H9 (cell line): ENCODE measurements at regions not wholly inside any gene's neighbourhood (a gene's known extent, or its start where the extent isn't known, plus 50 kb on each side); places are given as distances from the start of the nearest gene placed in this dataset.
"Not testable (repeated sequence)": the region's sequence is repeated elsewhere in the genome, so short reads cannot be mapped to it uniquely, and the experiment has no call there.

Experiments used
- DNase-seq: peaks from one replicate; pipeline ENCODE4 v3.0.0-alpha.2; 2017
- H2AFZ ChIP-seq: one replicate; pipeline ENCODE4 v1.6.1; 2013; ENCODE audit warnings: mild to moderate bottlenecking, low read length, control low read depth, moderate library complexity
- H2AK5ac ChIP-seq: 2 replicates; pipeline ENCODE4 v1.6.1; 2013; ENCODE audit warnings: low read length, control low read depth, mixed read lengths; ENCODE audit not compliant: insufficient read length
- H2BK120ac ChIP-seq: one replicate; pipeline ENCODE4 v1.6.1; 2013; ENCODE audit warnings: low read depth, mild to moderate bottlenecking, low read length, control low read depth, inconsistent platforms; ENCODE audit not compliant: poor library complexity, severe bottlenecking
- H2BK12ac ChIP-seq: 2 replicates; pipeline ENCODE4 v1.6.1; 2013; ENCODE audit warnings: low read length, control low read depth, mixed read lengths, low read depth; ENCODE audit not compliant: insufficient read length
- H2BK15ac ChIP-seq: 2 replicates; pipeline ENCODE4 v1.6.1; 2013; ENCODE audit warnings: low read depth, low read length, control low read depth
- H2BK20ac ChIP-seq: one replicate; pipeline ENCODE4 v1.6.1; 2013; ENCODE audit warnings: low read depth, mild to moderate bottlenecking, low read length, control low read depth, inconsistent platforms; ENCODE audit not compliant: poor library complexity, severe bottlenecking
- H2BK5ac ChIP-seq: 2 replicates; pipeline ENCODE4 v1.6.1; 2013; ENCODE audit warnings: low read length, control low read depth, mixed read lengths; ENCODE audit not compliant: insufficient read length
- H3K14ac ChIP-seq: 2 replicates; pipeline ENCODE4 v1.6.1; 2013; ENCODE audit warnings: low read length, control low read depth; ENCODE audit not compliant: insufficient read depth
- H3K18ac ChIP-seq: 2 replicates; pipeline ENCODE4 v1.6.1; 2013; ENCODE audit warnings: low read depth, mild to moderate bottlenecking, mixed read lengths, low read length, control low read depth; ENCODE audit not compliant: insufficient read length
- H3K23ac ChIP-seq: 2 replicates; pipeline ENCODE4 v1.6.1; 2013; ENCODE audit warnings: low read length, control low read depth, mixed read lengths, low read depth; ENCODE audit not compliant: insufficient read length
- H3K23me2 ChIP-seq: 2 replicates; pipeline ENCODE4 v1.6.1; 2013; ENCODE audit warnings: low read depth, mild to moderate bottlenecking, mixed read lengths, low read length, control low read depth; ENCODE audit not compliant: insufficient read length, poor library complexity, severe bottlenecking
- H3K27ac ChIP-seq: 2 replicates; pipeline ENCODE4 v1.5.1; 2013; ENCODE audit warnings: low read length, control low read depth, mixed read lengths, low read depth; ENCODE audit not compliant: insufficient read length
- H3K27me3 ChIP-seq: 2 replicates; pipeline ENCODE4 v1.6.1; 2013; ENCODE audit warnings: low read length, control low read depth, inconsistent platforms; ENCODE audit not compliant: insufficient read depth
- H3K4ac ChIP-seq: 2 replicates; pipeline ENCODE4 v1.6.1; 2013; ENCODE audit warnings: low read depth, mild to moderate bottlenecking, control low read depth, inconsistent platforms, low read length, moderate library complexity
- H3K4me1 ChIP-seq: 2 replicates; pipeline ENCODE4 v1.6.1; 2013; ENCODE audit warnings: low read length, control low read depth, inconsistent platforms; ENCODE audit not compliant: insufficient read depth
- H3K4me2 ChIP-seq: 2 replicates; pipeline ENCODE4 v1.6.1; 2013; ENCODE audit warnings: low read length, control low read depth, mixed read lengths; ENCODE audit not compliant: insufficient read length, insufficient read depth
- H3K56ac ChIP-seq: 2 replicates; pipeline ENCODE4 v1.6.1; 2013; ENCODE audit warnings: low read depth, mild to moderate bottlenecking, mixed read lengths, low read length, control low read depth; ENCODE audit not compliant: insufficient read length
- H3K79me1 ChIP-seq: 2 replicates; pipeline ENCODE4 v1.6.1; 2013; ENCODE audit warnings: low read depth, mild to moderate bottlenecking, moderate library complexity, low read length, control low read depth, inconsistent platforms; ENCODE audit not compliant: insufficient read depth, poor library complexity, severe bottlenecking
- H3K79me2 ChIP-seq: 2 replicates; pipeline ENCODE4 v1.6.1; 2013; ENCODE audit warnings: low read length, control low read depth, inconsistent platforms; ENCODE audit not compliant: insufficient read depth
- H3K9ac ChIP-seq: 2 replicates; pipeline ENCODE4 v1.6.1; 2013; ENCODE audit warnings: low read length, control low read depth, mixed read lengths; ENCODE audit not compliant: insufficient read length; ENCODE audit errors: extremely low read depth
- H3K9me3 ChIP-seq: one replicate; pipeline ENCODE4 v1.6.1; 2013; ENCODE audit warnings: low read depth, low read length, inconsistent platforms; ENCODE audit not compliant: control insufficient read depth
- H3T11ph ChIP-seq: one replicate; pipeline ENCODE4 v1.6.1; 2013; ENCODE audit warnings: mild to moderate bottlenecking, low read length, control low read depth, inconsistent platforms
- H4K20me1 ChIP-seq: one replicate; pipeline ENCODE4 v1.6.1; 2013; ENCODE audit not compliant: control insufficient read depth, insufficient read length, insufficient read depth
- H4K5ac ChIP-seq: 2 replicates; pipeline ENCODE4 v1.6.1; 2013; ENCODE audit warnings: low read depth, mild to moderate bottlenecking, mixed read lengths, low read length, control low read depth; ENCODE audit not compliant: insufficient read length
- H4K8ac ChIP-seq: replicated peaks from 2 replicates; pipeline ENCODE4 v1.6.1; 2013; ENCODE audit warnings: low read length, control low read depth, mixed read lengths, low read depth; ENCODE audit not compliant: insufficient read length
- H4K91ac ChIP-seq: 2 replicates; pipeline ENCODE4 v1.6.1; 2013; ENCODE audit warnings: low read depth, mild to moderate bottlenecking, moderate library complexity, mixed read lengths, low read length, control low read depth; ENCODE audit not compliant: insufficient read length
- H3K27ac Mint-ChIP-seq, 3 experiments: 2 replicates in 2 of 3; 3 replicates in 1 of 3; pipeline ENCODE4 v1.8.0; 2020 to 2021; ENCODE audit warnings: mixed read lengths in 3 of 3, mild to moderate bottlenecking in 1 of 3, moderate library complexity in 1 of 3
- H3K27me3 Mint-ChIP-seq: 2 replicates; pipeline ENCODE4 v1.8.0; 2021; ENCODE audit warnings: low read depth, mild to moderate bottlenecking, moderate library complexity, mixed read lengths
- H3K36me3 Mint-ChIP-seq, 3 experiments: 2 replicates in 2 of 3; 3 replicates in 1 of 3; pipeline ENCODE4 v1.8.0; 2020 to 2021; ENCODE audit warnings: low read depth in 3 of 3, mixed read lengths in 3 of 3; ENCODE audit not compliant: insufficient read depth in 1 of 3
- H3K4me1 Mint-ChIP-seq, 2 experiments: 2 replicates each; pipeline ENCODE4 v1.8.0; 2020; ENCODE audit warnings: mixed read lengths in 2 of 2
- H3K4me3 Mint-ChIP-seq, 2 experiments: 2 replicates in 1 of 2; 3 replicates in 1 of 2; pipeline ENCODE4 v1.8.0; 2020 to 2021; ENCODE audit warnings: mild to moderate bottlenecking in 2 of 2, mixed read lengths in 2 of 2, moderate library complexity in 1 of 2
- H3K9me3 Mint-ChIP-seq, 2 experiments: 2 replicates in 1 of 2; 3 replicates in 1 of 2; pipeline ENCODE4 v1.8.0; 2020; ENCODE audit warnings: mild to moderate bottlenecking in 2 of 2, mixed read lengths in 2 of 2, moderate library complexity in 1 of 2
- WGBS: extraction: QIAGEN DNeasy Blood & Tissue Kit; methylation state at CpG from one replicate; pipeline ENCODE4 v1.1.7; 2013; ENCODE audit warnings: missing lambda C conversion rate, low lambda C conversion rate, mixed read lengths; ENCODE audit not compliant: insufficient read length; ENCODE audit errors: extremely low coverage; 5-methylcytosine and 5-hydroxymethylcytosine counted together

GRCh38 chr1:83427566-83427965, 571.4 kb downstream of the TTLL7 start:
- not testable (repeated sequence) for DNase-seq, H3K4me2 ChIP-seq

GRCh38 chr1:83423382-83423781, 575.5 kb downstream of the TTLL7 start:
- not testable (repeated sequence) for H3K27me3 Mint-ChIP-seq, H3K4me3 Mint-ChIP-seq, H2AFZ ChIP-seq, H3K79me1 ChIP-seq, H3K79me2 ChIP-seq, H2BK20ac ChIP-seq, H3K27ac ChIP-seq, H3K4me1 ChIP-seq, H2BK120ac ChIP-seq, H3K4me2 ChIP-seq, H2AK5ac ChIP-seq, H3K9me3 ChIP-seq, DNase-seq, H4K8ac ChIP-seq, H4K91ac ChIP-seq, H4K20me1 ChIP-seq, H3K56ac ChIP-seq, H3T11ph ChIP-seq, H3K18ac ChIP-seq, H3K23ac ChIP-seq, H3K36me3 Mint-ChIP-seq, H2BK15ac ChIP-seq, H3K27ac Mint-ChIP-seq, H2BK12ac ChIP-seq, H3K14ac ChIP-seq, H3K27me3 ChIP-seq, H3K23me2 ChIP-seq, H3K4me1 Mint-ChIP-seq, H4K5ac ChIP-seq, H3K4ac ChIP-seq, H2BK5ac ChIP-seq, H3K9ac ChIP-seq, H3K9me3 Mint-ChIP-seq
- no CpG with 5 or more reads among the region's 6 CpGs for WGBS

More at GRCh38 chr1:83427566-83427965, 571.4 kb downstream of the TTLL7 start:
- not testable (repeated sequence) for H3K56ac ChIP-seq, H2BK120ac ChIP-seq, H3K27me3 Mint-ChIP-seq, H3K23ac ChIP-seq, H3K27ac Mint-ChIP-seq, H3K18ac ChIP-seq, H4K91ac ChIP-seq, H3K23me2 ChIP-seq, H3K27me3 ChIP-seq, H3K9me3 ChIP-seq, H2BK15ac ChIP-seq, H2AFZ ChIP-seq, H4K8ac ChIP-seq, H3K79me1 ChIP-seq, H2BK20ac ChIP-seq, H3K4me3 Mint-ChIP-seq, H3K4ac ChIP-seq, H3K79me2 ChIP-seq, H3K4me1 Mint-ChIP-seq, H3K36me3 Mint-ChIP-seq, H3K27ac ChIP-seq, H4K20me1 ChIP-seq, H4K5ac ChIP-seq, H2AK5ac ChIP-seq, H3K14ac ChIP-seq, H2BK5ac ChIP-seq, H2BK12ac ChIP-seq, H3K9ac ChIP-seq, H3T11ph ChIP-seq, H3K9me3 Mint-ChIP-seq, H3K4me1 ChIP-seq
- WGBS = no CpG with 5 or more reads among the region's 2 CpGs
